ENCODE measurements at regions not wholly inside any gene's neighbourhood (a gene's known extent, or its start where the extent isn't known, plus 50 kb on each side); places are given as distances from the start of the nearest gene placed in this dataset.

- DNase-seq: no peak
Measured at GRCh38 chr2:39515273-39515896, 78.3 kb upstream of the MAP4K3 start.

GRCh38 chr2:39515897-39516346 is 78.8 kb upstream of the MAP4K3 start:
- no peak for DNase-seq

- no peak for DNase-seq
Measured at GRCh38 chr2:39516347-39517101, 79.4 kb upstream of the MAP4K3 start.

- DNase-seq: no peak
Measured at GRCh38 chr2:39517102-39517436, 80.0 kb upstream of the MAP4K3 start.

GRCh38 chr2:39517622-39518021 is 80.5 kb upstream of the MAP4K3 start:
- no peak for DNase-seq

GRCh38 chr2:39519886-39520285 is 82.8 kb upstream of the MAP4K3 start:
- no peak for DNase-seq

- DNase-seq: no peak
Measured at GRCh38 chr2:39521876-39522517, 84.9 kb upstream of the MAP4K3 start.

GRCh38 chr2:39522518-39522877 is 85.4 kb upstream of the MAP4K3 start:
- no peak for DNase-seq

- DNase-seq: no peak
Measured at GRCh38 chr2:39523308-39524044, 86.4 kb upstream of the MAP4K3 start.

- DNase-seq: no peak
Measured at GRCh38 chr2:39524061-39524460, 87.0 kb upstream of the MAP4K3 start.

GRCh38 chr2:39524756-39525635 is 87.9 kb upstream of the MAP4K3 start:
- no peak for DNase-seq

GRCh38 chr2:39525636-39526412 is 88.7 kb upstream of the MAP4K3 start:
- no peak for DNase-seq

- no peak for DNase-seq
Measured at GRCh38 chr2:39528701-39529100, 91.6 kb upstream of the MAP4K3 start.

GRCh38 chr2:39529836-39530235 is 92.8 kb upstream of the MAP4K3 start:
- DNase-seq: no peak

- no peak for DNase-seq
Measured at GRCh38 chr2:39530411-39530866, 93.4 kb upstream of the MAP4K3 start.

- no peak for DNase-seq
Measured at GRCh38 chr2:39531220-39531777, 94.2 kb upstream of the MAP4K3 start.

- DNase-seq: no peak
Measured at GRCh38 chr2:39532933-39533332, 95.8 kb upstream of the MAP4K3 start.

GRCh38 chr2:39534095-39534711 is 97.1 kb upstream of the MAP4K3 start:
- DNase-seq: no peak

- DNase-seq: no peak
Measured at GRCh38 chr2:39535636-39536185, 98.6 kb upstream of the MAP4K3 start.

GRCh38 chr2:39537150-39537549 is 100.1 kb upstream of the MAP4K3 start:
- no peak for DNase-seq

GRCh38 chr2:39538718-39539117 is 101.6 kb upstream of the MAP4K3 start:
- no peak for DNase-seq
